ENCODE measurements at regions not wholly inside any gene's neighbourhood (a gene's known extent, or its start where the extent isn't known, plus 50 kb on each side); places are given as distances from the start of the nearest gene placed in this dataset.

DNA sequence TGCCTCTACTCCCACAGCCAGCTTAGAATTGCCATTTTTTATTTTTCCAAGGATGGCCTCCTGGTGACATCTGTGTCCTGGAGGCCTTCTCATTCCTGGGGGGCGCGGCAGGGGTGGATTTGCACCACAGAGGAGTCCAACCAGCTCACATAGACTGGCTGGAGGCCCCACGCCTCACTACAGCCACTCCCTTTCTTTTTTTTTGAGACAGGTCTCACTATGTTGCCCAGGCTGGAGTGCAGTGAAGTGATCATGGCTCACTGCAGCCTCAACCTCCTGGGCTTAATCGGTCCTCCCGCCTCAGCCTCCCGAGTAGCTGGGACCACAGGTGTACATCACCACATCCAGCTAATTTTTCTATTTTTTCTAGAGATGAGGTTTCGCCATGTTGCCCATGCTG lies 57.6 kb upstream of the DOCK1 start:
- WGBS: 90% methylated on average over 7 of the region's 7 CpGs
- Histone ChIP-seq H3K4me3 (ENCODE audit: insufficient read depth in 1 of 2, low read depth in 1 of 2, low read length in 2 of 2) (no peak overlapping the region), H2BK15ac (ENCODE audit: low read depth, poor library complexity, severe bottlenecking) (no peak overlapping the region), H3K23ac (ENCODE audit: low read length in 2 of 2) (no peak overlapping the region), H4K91ac (ENCODE audit: low read length) (no peak overlapping the region), H2AK5ac (ENCODE audit: low read length, severe bottlenecking) (no peak overlapping the region), H3K4me2 (ENCODE audit: low read length, poor library complexity, severe bottlenecking) (no peak overlapping the region), H3K9ac (ENCODE audit: low read length) (no peak overlapping the region), H2AFZ (ENCODE audit: low read depth, low read length) (no peak overlapping the region), H3K14ac (ENCODE audit: low read length in 2 of 2) (no peak overlapping the region), H3K79me1 (replicated peaks; ENCODE audit: low read length, poor library complexity, severe bottlenecking) (no peaks in the 10 kb centered on the region), H4K8ac (ENCODE audit: low read length) (no peak overlapping the region), H3K4ac (ENCODE audit: low read depth in 1 of 2, low read length in 2 of 2) (no peak overlapping the region), H2BK12ac (ENCODE audit: low read length in 2 of 2) (no peak overlapping the region), H3K18ac (ENCODE audit: low read depth in 1 of 2, low read length in 2 of 2) (no peak overlapping the region), H3K36me3 (ENCODE audit: control insufficient read depth in 1 of 2, insufficient read depth in 2 of 2, low read depth in 1 of 2, low read length in 2 of 2) (no peaks in the 10 kb centered on the region), H2BK120ac (ENCODE audit: low read depth, low read length) (no peak overlapping the region), H3K27me3 (ENCODE audit: control insufficient read depth in 1 of 2, insufficient read depth in 1 of 2, low read length in 2 of 2) (peaks cover 4 to 16% of the 10 kb centered on the region in 2 experiments), H3K27ac (ENCODE audit: low read length, poor library complexity, severe bottlenecking) (no peak overlapping the region), H2BK5ac (ENCODE audit: low read depth, low read length, poor library complexity, severe bottlenecking) (no peak overlapping the region), H3K9me3 (ENCODE audit: control insufficient read depth, low read length) (no peaks in the 10 kb centered on the region), H3K4me1 (ENCODE audit: control insufficient read depth, insufficient read depth, low read depth, low read length) (no peaks in the 10 kb centered on the region)
- no peak for DNase-seq

DNA sequence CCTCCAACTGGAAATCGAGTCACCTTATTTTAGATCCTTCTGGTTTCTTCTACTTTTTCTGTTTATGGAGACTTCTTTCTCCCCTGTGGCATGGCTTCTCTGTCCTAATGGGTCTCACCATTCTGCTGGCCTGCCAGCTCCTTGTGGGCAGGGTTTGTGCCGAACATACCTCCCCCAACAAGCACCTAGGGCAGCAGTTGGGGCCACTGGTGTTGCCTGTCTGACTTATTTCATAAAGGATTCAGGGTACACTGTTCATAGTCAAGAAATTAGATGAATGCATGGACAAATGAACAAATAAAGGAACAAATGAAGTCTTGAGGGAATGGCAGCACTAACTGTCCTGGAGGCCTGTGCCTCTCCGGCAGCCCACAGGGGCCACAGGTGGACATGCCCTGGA lies 55.6 kb upstream of the DOCK1 start:
- Histone ChIP-seq H2BK120ac (ENCODE audit: low read depth, low read length) (no peak overlapping the region), H2AK5ac (ENCODE audit: low read length, severe bottlenecking) (no peak overlapping the region), H3K4ac (ENCODE audit: low read depth in 1 of 2, low read length in 2 of 2) (no peak overlapping the region), H3K23ac (ENCODE audit: low read length in 2 of 2) (no peak overlapping the region), H3K27ac (ENCODE audit: low read length, poor library complexity, severe bottlenecking) (no peak overlapping the region), H3K4me2 (ENCODE audit: low read length, poor library complexity, severe bottlenecking) (no peak overlapping the region), H3K79me1 (replicated peaks; ENCODE audit: low read length, poor library complexity, severe bottlenecking) (no peaks in the 10 kb centered on the region), H4K91ac (ENCODE audit: low read length) (no peak overlapping the region), H2BK15ac (ENCODE audit: low read depth, poor library complexity, severe bottlenecking) (no peak overlapping the region), H3K4me1 (ENCODE audit: control insufficient read depth, insufficient read depth, low read depth, low read length) (no peaks in the 10 kb centered on the region), H3K14ac (ENCODE audit: low read length in 2 of 2) (no peak overlapping the region), H4K8ac (ENCODE audit: low read length) (no peak overlapping the region), H3K9ac (ENCODE audit: low read length) (no peak overlapping the region), H2BK5ac (ENCODE audit: low read depth, low read length, poor library complexity, severe bottlenecking) (no peak overlapping the region), H3K27me3 (ENCODE audit: control insufficient read depth in 1 of 2, insufficient read depth in 1 of 2, low read length in 2 of 2) (peaks cover 4 to 22% of the 10 kb centered on the region in 2 experiments), H2BK12ac (ENCODE audit: low read length in 2 of 2) (no peak overlapping the region), H2AFZ (ENCODE audit: low read depth, low read length) (no peak overlapping the region), H3K9me3 (ENCODE audit: control insufficient read depth, low read length) (no peaks in the 10 kb centered on the region), H3K4me3 (ENCODE audit: insufficient read depth in 1 of 2, low read depth in 1 of 2, low read length in 2 of 2) (no peak overlapping the region), H3K18ac (ENCODE audit: low read depth in 1 of 2, low read length in 2 of 2) (no peak overlapping the region), H3K36me3 (ENCODE audit: control insufficient read depth in 1 of 2, insufficient read depth in 2 of 2, low read depth in 1 of 2, low read length in 2 of 2) (no peaks in the 10 kb centered on the region)
- DNase-seq: no peak
- 91% methylated on average over 3 of the region's 3 CpGs for WGBS

DNA sequence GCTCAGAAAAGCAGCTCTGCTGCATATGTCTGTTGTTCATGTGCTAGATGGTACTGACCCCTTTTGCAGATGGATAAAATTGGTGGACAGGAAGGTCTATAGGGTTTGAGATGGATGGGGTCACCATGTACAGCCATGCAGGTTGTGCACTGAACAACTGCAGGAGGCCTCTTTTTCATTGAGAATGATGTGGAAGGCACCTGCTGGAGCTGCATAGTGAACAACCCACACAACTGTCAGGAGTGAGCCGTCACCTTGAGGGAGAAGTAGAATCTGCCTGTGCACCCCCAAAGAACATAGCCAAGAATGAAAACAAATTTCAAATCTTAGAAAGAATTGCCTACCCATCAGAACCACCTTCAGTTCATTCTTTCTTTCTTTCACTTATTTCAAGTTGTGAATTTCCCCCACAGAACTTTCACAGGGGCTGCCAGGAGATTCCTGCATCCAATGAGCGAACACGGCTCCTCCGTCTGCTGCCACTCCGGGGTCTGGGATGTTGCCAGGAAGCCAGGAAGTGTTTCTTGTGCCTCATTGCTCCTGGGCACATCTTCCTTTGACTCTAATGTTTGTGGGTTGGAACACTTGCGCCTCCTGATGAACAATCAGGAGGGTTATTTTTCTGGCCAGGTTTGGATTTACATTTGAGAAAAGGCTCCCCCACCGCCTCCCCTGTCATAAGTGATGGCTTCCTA lies 53.7 kb upstream of the DOCK1 start:
- Histone ChIP-seq H4K8ac (ENCODE audit: low read length) (no peak overlapping the region), H3K4me3 (ENCODE audit: insufficient read depth in 1 of 2, low read depth in 1 of 2, low read length in 2 of 2) (no peak overlapping the region), H3K14ac (ENCODE audit: low read length in 2 of 2) (no peak overlapping the region), H2BK12ac (ENCODE audit: low read length in 2 of 2) (no peak overlapping the region), H3K4me2 (ENCODE audit: low read length, poor library complexity, severe bottlenecking) (no peak overlapping the region), H3K79me1 (replicated peaks; ENCODE audit: low read length, poor library complexity, severe bottlenecking) (no peaks in the 10 kb centered on the region), H3K18ac (ENCODE audit: low read depth in 1 of 2, low read length in 2 of 2) (no peak overlapping the region), H3K23ac (ENCODE audit: low read length in 2 of 2) (no peak overlapping the region), H3K27ac (ENCODE audit: low read length, poor library complexity, severe bottlenecking) (no peak overlapping the region), H3K9ac (ENCODE audit: low read length) (no peak overlapping the region), H2BK15ac (ENCODE audit: low read depth, poor library complexity, severe bottlenecking) (no peak overlapping the region), H2AFZ (ENCODE audit: low read depth, low read length) (no peak overlapping the region), H2AK5ac (ENCODE audit: low read length, severe bottlenecking) (no peak overlapping the region), H3K27me3 (ENCODE audit: control insufficient read depth in 1 of 2, insufficient read depth in 1 of 2, low read length in 2 of 2) (peaks cover 4 to 32% of the 10 kb centered on the region in 2 experiments), H3K4ac (ENCODE audit: low read depth in 1 of 2, low read length in 2 of 2) (no peak overlapping the region), H3K36me3 (ENCODE audit: control insufficient read depth in 1 of 2, insufficient read depth in 2 of 2, low read depth in 1 of 2, low read length in 2 of 2) (no peaks in the 10 kb centered on the region), H2BK5ac (ENCODE audit: low read depth, low read length, poor library complexity, severe bottlenecking) (no peak overlapping the region), H3K9me3 (ENCODE audit: control insufficient read depth, low read length) (no peaks in the 10 kb centered on the region), H4K91ac (ENCODE audit: low read length) (no peak overlapping the region), H2BK120ac (ENCODE audit: low read depth, low read length) (no peak overlapping the region), H3K4me1 (ENCODE audit: control insufficient read depth, insufficient read depth, low read depth, low read length) (no peaks in the 10 kb centered on the region)
- no peak for DNase-seq
- 82% methylated on average over 7 of the region's 7 CpGs for WGBS

DNA sequence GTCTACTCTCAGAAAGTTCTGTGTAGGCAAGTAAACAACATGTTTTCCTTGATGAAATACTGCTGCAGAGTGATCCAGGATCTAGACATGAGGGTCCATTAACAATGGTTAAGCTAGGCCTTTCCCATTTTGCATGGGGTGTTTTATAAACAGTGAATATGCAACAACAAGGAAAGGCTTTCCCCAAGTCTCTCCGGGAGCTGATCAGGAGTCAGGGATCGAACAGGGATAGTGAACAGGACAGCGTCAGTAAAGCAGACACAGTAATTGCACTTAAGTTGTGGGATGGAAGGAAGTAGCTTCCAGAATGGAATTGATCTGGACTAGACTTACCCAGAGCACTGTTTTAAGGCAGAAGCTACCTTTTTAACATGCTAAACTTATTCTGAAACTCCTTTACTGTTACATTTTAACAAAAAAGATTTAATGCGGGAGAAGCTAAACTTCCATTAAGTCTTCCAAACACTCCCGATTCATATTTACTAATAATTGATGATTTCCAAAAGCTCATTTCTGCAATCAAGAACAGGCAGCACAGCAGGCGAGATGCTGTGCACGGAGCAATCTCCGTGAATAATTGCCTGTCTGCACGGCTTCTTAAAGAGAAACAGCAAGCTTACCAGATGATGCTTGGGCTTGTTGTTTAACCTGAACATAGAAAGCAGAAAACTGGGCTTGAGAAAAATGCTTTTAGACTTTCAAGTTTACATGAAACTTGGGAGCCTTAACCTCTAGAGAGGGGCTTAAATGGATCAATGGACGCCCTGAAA lies 50.3 kb upstream of the DOCK1 start:
- Histone ChIP-seq H4K8ac (ENCODE audit: low read length) (no peak overlapping the region), H4K91ac (ENCODE audit: low read length) (no peak overlapping the region), H2BK12ac (ENCODE audit: low read length in 2 of 2) (no peak overlapping the region), H3K9ac (ENCODE audit: low read length) (no peak overlapping the region), H3K27me3 (ENCODE audit: control insufficient read depth in 1 of 2, insufficient read depth in 1 of 2, low read length in 2 of 2) (peaks cover 4 to 36% of the 10 kb centered on the region in 2 experiments), H2AK5ac (ENCODE audit: low read length, severe bottlenecking) (no peak overlapping the region), H3K4ac (ENCODE audit: low read depth in 1 of 2, low read length in 2 of 2) (no peak overlapping the region), H3K4me3 (ENCODE audit: insufficient read depth in 1 of 2, low read depth in 1 of 2, low read length in 2 of 2) (no peak overlapping the region), H2AFZ (ENCODE audit: low read depth, low read length) (no peak overlapping the region), H2BK120ac (ENCODE audit: low read depth, low read length) (no peak overlapping the region), H3K23ac (ENCODE audit: low read length in 2 of 2) (no peak overlapping the region), H3K36me3 (ENCODE audit: control insufficient read depth in 1 of 2, insufficient read depth in 2 of 2, low read depth in 1 of 2, low read length in 2 of 2) (no peaks in the 10 kb centered on the region), H3K14ac (ENCODE audit: low read length in 2 of 2) (no peak overlapping the region), H3K79me1 (replicated peaks; ENCODE audit: low read length, poor library complexity, severe bottlenecking) (no peaks in the 10 kb centered on the region), H2BK5ac (ENCODE audit: low read depth, low read length, poor library complexity, severe bottlenecking) (no peak overlapping the region), H2BK15ac (ENCODE audit: low read depth, poor library complexity, severe bottlenecking) (no peak overlapping the region), H3K27ac (ENCODE audit: low read length, poor library complexity, severe bottlenecking) (no peak overlapping the region), H3K4me1 (ENCODE audit: control insufficient read depth, insufficient read depth, low read depth, low read length) (no peaks in the 10 kb centered on the region), H3K9me3 (ENCODE audit: control insufficient read depth, low read length) (peaks cover 7% of the 10 kb centered on the region), H3K18ac (ENCODE audit: low read depth in 1 of 2, low read length in 2 of 2) (no peak overlapping the region), H3K4me2 (ENCODE audit: low read length, poor library complexity, severe bottlenecking) (no peak overlapping the region)
- no peak for DNase-seq
- 51% methylated on average over 10 of the region's 10 CpGs for WGBS
